ENCODE measurements at regions not wholly inside any gene's neighbourhood (a gene's known extent, or its start where the extent isn't known, plus 50 kb on each side); places are given as distances from the start of the nearest gene placed in this dataset.

GRCh38 chr1:215502081-215502480 is 65.0 kb upstream of the KCTD3 start:
- ATAC-seq (no peak), FAIRE-seq (no peak)

More at GRCh38 chr1:215502081-215502480, 65.0 kb upstream of the KCTD3 start:
- ChIA-PET RAD21 (ENCODE audit: unreplicated experiment) (no interaction called here), SMC1A (ENCODE audit: uncharacterized antibody, unreplicated experiment) (no interaction called here), CTCF (no interaction called here), POLR2A (no interaction called here)
- Histone ChIP-seq H3K9ac (ENCODE audit: control insufficient read depth, insufficient read depth, low read length) (no peak overlapping the region), H3K4me3 (no peak overlapping the region), H4K20me1 (ENCODE audit: control insufficient read depth, insufficient read depth) (no peaks in the 10 kb centered on the region), H3K36me3 (ENCODE audit: control insufficient read depth in 2 of 2, insufficient read depth in 2 of 2, low read length in 1 of 2) (no peaks in the 10 kb centered on the region), H3K4me2 (ENCODE audit: control insufficient read depth, insufficient read depth) (no peak overlapping the region), H3K27me3 (replicated peaks in 1 of 2; ENCODE audit: control insufficient read depth in 2 of 2, insufficient read depth in 2 of 2, low read length in 1 of 2) (no peaks in the 10 kb centered on the region), H2AFZ (ENCODE audit: control insufficient read depth, low read depth, low read length) (no peak overlapping the region), H3K4me1 (ENCODE audit: control insufficient read depth, insufficient read depth, low read length) (no peaks in the 10 kb centered on the region), H3K27ac (ENCODE audit: control insufficient read depth, insufficient read depth) (no peak overlapping the region), H3K79me2 (ENCODE audit: control insufficient read depth, insufficient read depth, low read length) (no peaks in the 10 kb centered on the region), H3K9me3 (replicated peaks; ENCODE audit: control insufficient read depth, insufficient read depth, low read length) (no peaks in the 10 kb centered on the region)
- intact Hi-C loops (cut with micrococcal nuclease; ENCODE audit: unreplicated experiment) (no loop called here), in situ Hi-C loops (cut with MboI) (loop anchor here (25.0 kb wide), 1 partner anchor 690 kb away; no protein-coding TSS in a partner anchor)
- 0% methylated on average over 1 of the region's 1 CpG for WGBS (ENCODE audit: insufficient coverage, insufficient replicate concordance, low lambda C conversion rate, missing lambda C conversion rate)
- TF ChIP-seq HDGF (IDR thresholded peaks at IDR 0.05) (no peak), IKZF1 (conservative IDR thresholded peaks at IDR 0.05) (no peak), ESRRA (IDR thresholded peaks at IDR 0.05; ENCODE audit: low read length) (no peak), RCOR1 (conservative IDR thresholded peaks at IDR 0.05; ENCODE audit: low read depth, low read length) (no peak), MEF2A (IDR thresholded peaks at IDR 0.05; ENCODE audit: insufficient read depth, low read depth, low read length) (no peak), RAD51 (IDR thresholded peaks at IDR 0.05) (no peak), ZBTB40 (IDR thresholded peaks at IDR 0.05; ENCODE audit: borderline replicate concordance) (no peak), CBX5 (IDR thresholded peaks at IDR 0.05; ENCODE audit: low read depth) (no peak), EP300 (IDR thresholded peaks at IDR 0.05; ENCODE audit: borderline replicate concordance in 1 of 2, control insufficient read depth in 1 of 2, low read depth in 2 of 2, low read length in 2 of 2) (no peak), RFX5 (IDR thresholded peaks at IDR 0.05; ENCODE audit: low read depth, low read length) (no peak), SMAD5 (IDR thresholded peaks at IDR 0.05; ENCODE audit: low read depth) (no peak), MLLT1 (IDR thresholded peaks at IDR 0.05) (no peak), ATF7 (IDR thresholded peaks at IDR 0.05; ENCODE audit: low read depth) (no peak), ZNF384 (IDR thresholded peaks at IDR 0.05; ENCODE audit: borderline replicate concordance, low read depth, low read length) (no peak), BRCA1 (IDR thresholded peaks at IDR 0.05; ENCODE audit: low read depth, low read length) (no peak), CREB1 (IDR thresholded peaks at IDR 0.05; ENCODE audit: low read depth) (no peak)
- BruUV-seq (replicated peaks): no TSS peak
- no peak for DNase-seq (ENCODE audit: low read depth, low spot score)
